ENCODE measurements at regions not wholly inside any gene's neighbourhood (a gene's known extent, or its start where the extent isn't known, plus 50 kb on each side); places are given as distances from the start of the nearest gene placed in this dataset.

DNA sequence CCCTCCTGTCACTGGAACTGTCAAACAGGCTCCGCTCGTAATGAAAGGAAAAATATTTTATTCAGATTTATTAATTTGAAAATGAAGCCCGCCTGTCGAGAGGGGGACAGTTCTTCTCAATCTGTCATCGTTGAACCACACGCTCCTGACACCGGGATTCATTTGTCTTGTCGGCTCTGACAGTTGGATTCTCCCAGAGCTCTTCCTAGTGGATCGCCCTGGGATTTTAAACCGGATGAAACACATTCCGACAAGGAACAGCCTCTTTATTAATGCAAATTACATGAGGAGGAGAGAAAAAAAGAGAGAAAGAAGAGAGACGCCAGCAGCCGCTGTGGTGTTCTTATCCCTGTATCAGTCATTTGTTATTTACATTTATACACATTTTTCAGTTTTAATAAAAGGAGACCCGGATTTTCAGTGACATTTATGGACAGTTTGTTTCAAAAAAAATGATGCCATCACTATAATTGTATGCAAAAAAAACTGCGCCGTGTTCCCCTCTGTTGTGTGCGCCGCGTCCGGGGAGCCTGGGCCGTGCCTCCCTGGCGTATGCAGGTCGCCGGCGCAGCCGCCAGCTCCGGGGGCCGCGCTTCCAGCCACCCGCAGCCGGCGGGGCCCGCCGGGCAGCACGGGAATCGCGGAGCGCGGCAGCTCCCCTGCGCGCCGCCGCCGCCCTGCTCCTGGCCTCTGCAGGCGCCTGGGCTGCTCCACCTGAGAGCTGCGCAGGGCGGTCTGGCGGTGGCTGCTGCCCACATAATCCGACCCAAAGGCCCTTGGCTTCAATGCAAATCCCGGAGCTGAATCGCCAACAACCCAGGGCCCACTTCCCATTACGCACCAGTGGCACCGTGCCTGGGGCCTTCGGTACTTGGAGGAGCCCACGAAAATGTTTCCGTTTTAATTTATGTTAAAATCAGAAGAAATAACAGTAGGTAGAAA lies 237.9 kb upstream of the PBX1 start:
- DNase-seq: peak; percentile 53

DNA sequence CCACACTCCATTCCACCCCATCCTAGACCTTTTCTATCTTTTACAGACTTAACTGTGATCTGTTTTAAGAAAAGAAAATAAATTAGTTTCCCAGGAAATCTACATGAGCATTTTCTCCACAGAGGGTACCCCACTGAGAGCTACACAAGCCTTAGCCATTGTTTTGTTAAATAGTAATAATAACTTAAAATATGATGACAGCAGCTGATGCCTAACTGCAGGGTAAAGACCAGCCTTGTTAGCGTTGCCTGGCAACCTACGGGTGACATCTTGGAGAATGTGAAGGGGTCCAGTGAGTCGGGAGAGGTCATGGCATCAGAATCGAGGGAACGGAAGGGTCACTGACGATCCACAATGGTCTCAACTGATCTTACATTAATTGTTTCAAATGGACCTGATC lies 233.2 kb upstream of the PBX1 start:
- DNase-seq: no peak

GRCh38 chr1:164333387-164333786 lies 225.6 kb upstream of the PBX1 start:
- DNase-seq: no peak

DNA sequence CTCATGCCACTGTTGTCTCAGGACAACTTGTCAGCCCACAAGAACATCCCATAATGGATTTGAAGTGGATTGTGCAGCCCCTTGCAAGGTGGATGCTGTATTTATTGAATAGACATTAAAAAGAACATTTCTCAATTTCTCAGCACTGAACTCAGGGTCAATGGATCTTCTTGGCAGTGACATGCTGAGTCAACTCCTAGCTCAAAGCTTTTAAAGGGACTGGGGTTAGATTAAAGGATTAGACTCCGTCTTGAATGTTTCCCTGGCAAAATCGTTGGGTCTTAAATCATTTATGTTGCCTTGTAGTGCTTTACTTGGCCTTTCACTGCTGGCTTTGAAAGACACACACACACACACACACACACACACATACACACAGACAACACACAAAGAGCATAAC lies 221.6 kb upstream of the PBX1 start:
- DNase-seq: no peak

DNA sequence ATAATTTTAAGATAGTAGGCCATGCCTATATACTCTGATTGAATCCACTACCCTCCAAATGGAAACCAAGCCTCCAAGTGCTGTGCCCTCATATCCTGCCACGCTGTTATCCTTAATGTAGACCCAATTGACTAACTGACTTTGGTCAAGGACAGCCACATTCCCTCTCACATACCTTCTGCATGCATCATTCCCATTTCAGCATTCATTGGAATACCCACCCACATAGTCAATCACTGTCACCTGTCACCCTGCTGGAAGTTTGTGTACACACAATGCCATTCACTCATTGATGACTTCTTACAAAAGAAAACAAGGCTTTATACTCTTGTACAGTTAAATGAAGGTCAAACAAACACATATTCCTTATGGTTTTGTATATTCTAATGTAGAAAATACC lies 221.1 kb upstream of the PBX1 start:
- no peak for DNase-seq

DNA sequence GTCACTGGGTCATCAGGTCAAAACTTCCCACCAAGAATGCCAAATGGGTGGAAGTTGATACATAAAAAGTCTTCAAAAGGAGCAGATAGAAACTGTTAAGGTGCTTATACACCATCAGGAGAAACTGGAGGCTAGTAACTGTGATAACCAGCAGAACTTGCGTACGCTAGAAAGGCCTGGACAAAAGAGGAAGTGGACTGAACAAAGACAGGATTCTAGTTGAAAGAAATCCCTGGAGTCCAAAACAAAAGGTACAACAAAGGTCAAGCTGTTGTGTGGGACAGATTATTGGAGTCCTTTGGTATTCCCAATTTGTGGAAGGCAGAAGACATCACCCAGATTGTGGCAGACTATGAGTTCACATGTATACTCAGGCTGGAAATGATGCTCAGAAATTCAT lies 215.8 kb upstream of the PBX1 start:
- no peak for DNase-seq

DNA sequence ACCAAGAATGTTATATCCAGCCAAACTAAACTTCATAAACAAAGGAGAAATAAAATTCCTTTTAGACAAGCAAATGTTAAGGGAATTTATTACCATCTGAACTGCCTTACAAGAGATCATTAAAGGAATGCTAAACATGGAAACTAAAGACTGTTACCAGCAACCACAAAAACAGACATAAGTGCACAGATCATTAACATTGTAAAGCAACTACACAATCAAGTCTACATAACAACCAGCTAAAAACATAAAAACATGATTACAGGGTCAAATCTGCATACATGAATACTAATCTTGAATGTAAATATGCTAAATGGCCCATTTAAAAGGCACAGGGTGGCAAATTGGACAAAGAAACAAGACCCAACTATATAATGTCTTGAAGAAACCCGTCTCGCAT lies 211.0 kb upstream of the PBX1 start:
- DNase-seq: no peak

DNA sequence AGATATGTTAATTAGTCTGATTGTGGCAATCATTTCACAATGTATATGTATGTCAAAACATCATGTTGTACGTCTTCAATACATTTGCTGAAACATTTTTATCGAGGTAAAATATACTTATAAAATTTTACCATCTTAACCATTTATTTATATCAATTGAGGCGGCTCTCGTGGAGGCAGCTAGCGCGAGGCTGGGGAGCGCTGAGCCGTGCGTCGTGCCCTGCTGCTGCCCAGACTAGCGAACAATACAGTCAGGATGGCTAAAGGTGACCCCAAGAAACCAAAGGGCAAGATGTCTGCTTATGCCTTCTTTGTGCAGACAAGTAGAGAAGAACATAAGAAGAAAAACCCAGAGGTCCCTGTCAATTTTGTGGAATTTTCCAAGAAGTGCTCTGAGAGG lies 202.5 kb upstream of the PBX1 start:
- DNase-seq: no peak

DNA sequence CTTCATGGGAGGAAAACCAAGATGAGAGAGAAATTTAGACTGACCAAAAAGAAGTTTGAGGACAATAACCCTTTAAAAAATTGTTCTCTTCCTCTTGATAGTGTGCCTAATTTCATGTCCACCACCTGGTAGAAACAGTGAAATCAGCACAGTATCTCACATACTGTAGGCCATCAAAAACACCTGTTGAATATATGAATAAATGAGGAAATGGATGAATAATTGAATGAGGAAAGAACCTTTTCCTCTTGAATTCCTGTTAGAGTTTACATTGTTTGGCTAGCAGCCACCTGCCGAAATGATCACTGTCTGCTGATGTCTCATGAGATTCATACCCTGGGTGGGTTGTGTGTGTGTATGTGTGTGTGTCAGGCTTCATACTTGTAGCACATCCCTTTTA lies 198.7 kb upstream of the PBX1 start:
- no peak for DNase-seq

DNA sequence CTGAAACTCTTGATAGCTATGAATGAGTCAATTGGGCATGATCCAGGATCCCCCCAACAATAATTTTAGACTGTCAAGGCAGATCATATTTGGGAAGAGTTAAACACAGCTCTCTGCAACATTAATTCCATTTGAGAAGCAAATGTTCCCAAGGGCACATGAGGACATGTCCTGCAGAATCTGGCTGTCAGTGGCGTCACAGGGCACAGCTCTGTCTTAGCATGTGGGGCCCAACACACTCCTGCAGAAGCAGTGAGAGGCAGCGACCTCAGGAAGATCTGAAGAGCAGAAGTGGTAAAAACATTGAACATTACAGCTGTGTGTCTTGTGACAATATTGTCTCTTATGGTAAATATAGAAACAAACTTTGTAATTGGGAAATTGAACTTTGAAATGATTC lies 197.1 kb upstream of the PBX1 start:
- no peak for DNase-seq

GRCh38 chr1:164363980-164364379 lies 195.0 kb upstream of the PBX1 start:
- no peak for DNase-seq

- no peak for DNase-seq
Measured at GRCh38 chr1:164366014-164366413, 193.0 kb upstream of the PBX1 start.

DNA sequence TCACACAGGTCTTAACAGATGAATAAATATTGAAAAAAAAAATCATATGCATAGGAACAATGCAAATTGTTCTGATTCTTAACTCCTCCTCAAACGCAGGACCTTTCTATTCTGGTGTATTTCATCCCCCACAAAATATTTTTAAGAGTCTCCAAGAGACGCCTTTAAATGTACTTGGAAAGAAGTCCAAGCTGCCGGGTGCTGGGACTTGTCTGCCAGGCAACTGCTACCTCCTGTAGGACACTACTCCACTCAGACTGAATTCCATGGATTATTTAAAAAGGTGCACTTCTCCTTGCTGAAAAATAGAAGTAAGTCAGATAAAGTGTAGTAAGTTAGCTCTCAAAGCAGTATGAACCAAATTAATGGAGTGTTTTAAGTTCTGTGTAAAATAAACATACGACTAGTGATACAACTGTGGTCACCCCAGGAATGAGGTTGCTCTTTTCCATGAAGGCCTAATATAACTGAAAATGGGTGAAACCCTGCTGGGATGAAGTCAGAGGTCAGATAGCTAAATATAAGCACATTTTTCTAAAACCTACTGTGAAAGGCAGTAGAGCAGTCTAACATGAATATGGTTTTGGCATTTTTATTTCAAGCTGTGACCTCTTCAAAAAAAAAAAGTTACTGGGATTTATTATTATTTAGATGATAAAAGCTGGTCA lies 189.2 kb upstream of the PBX1 start:
- DNase-seq: no peak

DNA sequence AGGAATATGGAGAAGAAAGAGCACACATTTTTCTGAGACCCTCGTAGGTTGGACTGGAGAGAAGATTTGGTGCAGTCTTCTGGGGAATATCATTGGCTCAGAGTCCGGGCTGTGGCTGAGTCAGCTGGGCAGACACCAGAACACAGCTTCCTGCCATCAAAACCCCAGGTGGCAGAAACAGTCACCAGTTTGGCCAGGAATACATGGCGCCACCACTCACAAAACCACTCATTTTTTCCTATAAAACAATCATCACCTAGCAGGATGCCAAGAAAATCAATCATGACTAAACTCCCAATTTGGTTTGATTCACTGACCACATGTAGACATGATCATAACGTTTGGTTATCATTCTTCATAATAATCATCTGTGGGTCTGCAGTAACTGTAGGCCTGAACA lies 178.1 kb upstream of the PBX1 start:
- peak; percentile 2 for DNase-seq

GRCh38 chr1:164382384-164382783 lies 176.6 kb upstream of the PBX1 start:
- DNase-seq: peak; percentile 38

DNA sequence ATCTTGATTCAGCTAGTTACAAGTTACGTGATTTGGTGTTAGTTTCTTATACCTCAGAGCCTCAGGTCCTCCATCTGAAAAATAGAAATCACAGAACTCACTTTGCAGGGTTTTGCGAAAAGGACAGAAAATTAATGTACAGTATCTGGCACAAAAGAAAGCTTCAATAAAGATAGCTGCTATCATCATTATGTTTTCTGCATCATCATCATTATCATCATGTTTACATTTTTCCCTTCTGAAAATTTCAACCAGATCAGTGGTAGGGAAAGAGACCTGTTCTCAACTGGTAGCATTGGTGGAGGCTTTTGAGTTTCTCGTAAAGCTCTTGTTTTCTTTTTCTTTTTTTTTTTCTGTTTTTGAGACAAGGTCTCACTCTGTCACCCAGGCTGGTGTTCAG lies 174.7 kb upstream of the PBX1 start:
- DNase-seq: no peak

DNA sequence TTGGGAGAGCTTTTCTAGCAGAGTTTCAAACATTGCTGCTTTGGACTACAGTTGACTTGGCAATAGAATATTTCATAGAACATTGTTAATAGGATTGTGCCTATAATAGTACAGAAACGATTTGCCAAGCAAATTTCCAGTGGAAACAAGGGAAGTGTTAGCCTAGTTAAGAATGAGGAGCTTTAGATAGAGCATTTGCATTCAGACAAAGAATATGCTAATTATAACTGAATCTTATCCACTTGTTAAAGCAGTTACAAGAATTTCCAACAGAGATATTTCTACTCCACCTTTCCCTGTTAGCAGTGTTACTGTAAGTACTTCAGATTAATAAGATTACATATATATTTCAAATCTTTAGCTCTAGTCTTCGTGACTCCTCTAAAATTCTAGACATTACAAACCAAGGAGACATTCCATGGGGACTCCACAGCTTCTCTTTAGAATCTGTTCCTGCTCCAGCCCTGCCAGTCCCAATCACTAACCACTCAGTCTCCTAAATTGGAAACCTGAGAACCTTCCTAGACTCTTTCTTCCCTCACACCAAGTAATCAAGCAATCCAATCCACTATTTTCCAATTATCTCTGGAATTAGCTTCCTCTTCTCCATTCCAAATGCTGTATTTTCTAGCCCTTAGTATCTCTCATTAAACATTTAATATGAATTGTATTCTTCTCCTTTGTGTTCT lies 141.8 kb upstream of the PBX1 start:
- DNase-seq: no peak

DNA sequence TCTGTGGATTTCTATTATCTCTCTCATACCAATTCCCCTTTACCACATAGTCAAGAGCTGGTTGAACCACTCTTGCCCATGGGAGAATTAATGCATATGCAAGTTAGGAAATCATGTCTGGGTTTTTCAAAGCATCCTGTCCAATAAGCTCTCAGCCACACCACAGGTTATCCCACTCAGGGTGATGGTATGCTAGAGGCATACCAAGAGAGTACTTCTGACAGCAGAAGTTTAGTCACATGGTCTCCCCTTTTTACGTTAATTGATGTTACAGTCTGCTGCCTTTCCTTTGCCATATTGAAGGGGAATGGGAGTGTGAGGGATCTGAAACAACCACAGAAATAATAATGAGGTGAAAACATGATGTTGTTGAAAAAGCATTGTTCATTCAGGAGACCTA lies 135.8 kb upstream of the PBX1 start:
- DNase-seq: no peak

- DNase-seq: no peak
Measured at GRCh38 chr1:164433141-164433817, 125.7 kb upstream of the PBX1 start.

- no peak for DNase-seq
Measured at GRCh38 chr1:164433818-164434170, 125.2 kb upstream of the PBX1 start.

DNA sequence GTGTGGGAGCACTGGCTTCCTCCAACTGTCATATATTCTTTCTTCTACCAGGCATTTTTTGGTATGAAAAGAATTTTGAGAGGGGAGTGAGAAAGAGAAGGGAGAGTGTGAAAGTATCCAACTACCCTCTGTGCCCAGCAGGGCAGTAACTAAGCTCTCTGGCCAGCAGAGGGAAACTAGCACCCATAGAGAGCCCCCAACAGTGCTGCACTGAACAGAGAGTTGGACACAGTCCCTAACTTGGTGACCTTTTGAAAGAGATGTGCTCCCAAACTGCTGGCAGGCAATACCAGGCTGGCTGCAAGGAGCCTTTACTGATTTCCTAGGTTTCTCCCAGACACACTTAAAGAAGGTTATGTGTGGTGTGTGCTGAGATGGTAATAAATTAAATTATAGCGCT lies 118.8 kb upstream of the PBX1 start:
- DNase-seq: peak; percentile 58

GRCh38 chr1:164443166-164443565 lies 115.8 kb upstream of the PBX1 start:
- DNase-seq: no peak

DNA sequence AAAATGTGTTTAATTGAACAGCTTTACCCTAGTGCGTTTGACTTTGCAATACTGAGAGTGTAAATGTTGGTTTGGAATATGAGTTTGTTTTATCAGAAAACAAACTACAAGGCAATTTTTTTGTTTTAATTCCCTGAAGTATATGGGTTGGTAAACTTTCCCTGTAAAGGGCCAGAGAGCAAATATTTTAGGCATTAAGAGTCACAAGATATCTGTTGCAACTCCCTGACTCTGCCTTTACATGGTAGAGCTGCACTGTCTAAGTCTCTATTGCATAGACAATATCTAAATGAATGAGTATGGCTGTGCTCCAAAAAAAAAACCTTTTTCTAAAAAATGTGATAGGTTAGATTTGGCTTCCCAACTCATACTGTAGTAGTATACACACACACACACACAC lies 115.1 kb upstream of the PBX1 start:
- no peak for DNase-seq

Data from tongue (tissue), 1 donor.